HG02973 (cell line): ENCODE measurements at regions not wholly inside any gene's neighbourhood (a gene's known extent, or its start where the extent isn't known, plus 50 kb on each side); places are given as distances from the start of the nearest gene placed in this dataset.
A peak's percentile ranks its signal among the peaks of the same experiment; 100 is the strongest.
"Not testable (repeated sequence)": the region's sequence is repeated elsewhere in the genome, so short reads cannot be mapped to it uniquely, and the experiment has no call there.

Experiments
- ATAC-seq: cut with Tn5 transposase; IDR thresholded peaks from one replicate; pipeline ENCODE4 v1.9.1; 2021; ENCODE audit warnings: moderate library complexity; ENCODE audit not compliant: unreplicated experiment

DNA sequence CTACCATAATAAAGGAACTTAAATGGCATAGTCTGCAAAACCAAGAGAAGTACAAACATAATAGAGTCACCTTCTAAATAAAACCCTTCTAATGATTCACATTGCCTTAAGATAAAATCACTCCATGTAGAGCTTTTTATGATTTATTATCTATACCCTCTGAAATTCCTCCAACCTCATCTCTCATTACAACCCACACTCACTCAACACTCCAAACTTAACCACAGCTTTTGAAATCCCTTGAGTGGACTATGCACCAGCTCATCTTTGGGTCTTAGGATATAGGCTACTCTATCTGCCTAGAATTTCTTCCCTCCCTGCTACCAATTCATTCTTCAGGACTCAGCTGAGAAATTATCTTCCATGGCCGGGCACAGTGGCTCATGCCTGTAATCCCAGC lies 122.5 kb downstream of the CETN3 start:
- no peak for ATAC-seq

DNA sequence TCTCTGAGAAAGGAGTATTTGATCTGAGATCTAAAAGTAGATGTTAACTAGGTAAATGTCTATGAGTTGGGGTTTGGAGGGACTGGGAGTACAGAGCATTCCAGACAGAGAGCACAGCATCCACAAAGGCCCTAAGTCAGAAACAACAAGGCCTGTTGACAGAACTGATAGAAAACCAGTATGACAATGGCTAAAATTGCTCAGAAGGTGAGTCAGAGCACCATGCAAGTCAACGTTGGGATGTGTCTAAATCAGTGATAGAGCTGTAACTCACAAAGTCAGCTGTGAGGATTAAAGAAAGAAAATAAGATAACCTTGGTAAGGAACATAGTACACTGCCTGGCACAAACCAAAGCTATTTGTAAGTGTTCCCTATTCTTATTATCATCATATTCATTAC lies 124.0 kb downstream of the CETN3 start:
- ATAC-seq: no peak

DNA sequence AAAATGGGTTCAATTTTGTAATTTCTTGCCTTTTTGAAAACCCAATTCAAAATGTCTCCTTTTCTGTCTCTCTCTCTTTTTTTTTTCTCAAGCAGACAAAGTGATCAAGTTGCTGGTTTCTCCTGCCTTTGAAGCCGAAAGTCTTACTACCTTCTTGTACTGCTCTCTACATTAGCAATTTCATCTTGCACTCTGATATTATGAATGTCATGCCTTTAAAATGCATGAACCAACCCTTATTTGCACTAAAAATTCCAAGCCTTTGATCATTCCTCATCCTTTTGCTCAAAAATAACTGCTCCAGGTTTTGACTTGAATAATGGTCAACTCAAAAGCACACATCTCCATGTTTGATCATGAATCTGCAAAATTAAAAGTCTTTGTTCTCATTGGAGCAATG lies 125.2 kb downstream of the CETN3 start:
- no peak for ATAC-seq

DNA sequence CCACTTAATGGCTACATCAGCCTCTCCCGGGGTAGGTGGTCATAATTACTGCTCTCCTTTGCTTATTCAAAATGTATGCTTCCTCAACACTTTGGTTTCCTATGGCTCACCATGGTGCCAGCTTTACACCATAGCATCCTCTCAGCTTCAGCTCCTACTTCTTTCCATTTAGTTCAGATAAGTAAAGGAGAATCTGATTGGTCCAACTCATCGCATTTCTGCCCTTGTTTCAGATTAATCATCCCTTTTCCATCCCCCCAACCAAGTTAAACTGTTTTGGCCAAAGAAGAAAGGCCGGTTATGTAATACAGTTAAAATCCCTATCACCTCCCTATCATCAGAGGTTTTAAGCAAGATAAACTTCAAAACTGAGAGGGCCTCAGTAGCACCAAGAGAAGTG lies 130.5 kb downstream of the CETN3 start:
- ATAC-seq: no peak

DNA sequence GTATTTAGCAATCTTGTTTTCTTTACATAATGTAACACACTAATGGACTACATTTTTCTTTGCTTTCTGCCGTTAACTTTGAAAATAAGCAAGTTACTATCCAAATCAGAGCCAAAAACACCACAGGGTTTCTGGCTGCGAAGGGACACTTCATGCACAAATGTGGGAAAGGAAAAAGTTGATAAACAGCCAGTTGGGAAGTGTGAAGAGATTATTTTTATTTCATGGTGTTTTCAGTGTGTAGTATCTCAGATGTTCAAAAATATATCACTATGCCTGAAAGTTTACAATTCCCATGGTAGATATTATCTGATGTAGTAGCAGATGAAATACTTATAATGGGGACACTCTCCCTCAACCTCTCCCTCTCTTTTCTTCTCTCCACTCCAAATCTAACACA lies 135.3 kb downstream of the CETN3 start:
- no peak for ATAC-seq

DNA sequence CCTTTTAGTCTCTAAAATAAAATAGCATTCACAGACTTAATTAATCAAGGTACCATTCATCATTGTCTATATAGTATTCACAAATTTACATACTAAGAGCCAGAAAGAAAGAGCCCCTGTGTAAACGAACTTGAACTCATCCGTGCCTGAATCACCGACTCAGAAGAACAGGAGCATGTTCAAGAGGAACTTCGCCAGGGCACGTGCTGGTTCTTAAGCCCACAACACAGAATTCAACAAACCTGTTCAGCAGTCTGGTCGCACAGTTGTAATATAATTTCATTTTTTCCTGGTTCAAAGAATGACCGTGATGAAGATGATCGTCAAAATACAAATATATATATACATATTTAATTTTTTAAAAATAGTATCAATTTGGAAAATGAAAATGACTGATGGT lies 141.9 kb downstream of the CETN3 start:
- no peak for ATAC-seq

DNA sequence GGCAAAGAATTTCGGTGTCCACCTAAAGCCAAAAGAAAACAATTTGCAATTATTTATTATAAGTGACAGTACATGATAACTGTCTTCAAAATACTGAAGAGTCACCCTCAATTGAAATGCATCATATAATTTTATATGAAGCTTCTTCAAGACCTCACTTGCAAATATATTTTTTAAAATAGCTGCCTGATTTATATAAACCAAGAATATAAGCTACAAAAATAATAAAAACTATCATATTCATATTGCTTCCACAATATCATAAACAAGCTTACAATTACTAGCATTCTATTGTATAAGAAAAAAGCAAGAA lies 144.1 kb downstream of the CETN3 start:
- ATAC-seq: no peak

DNA sequence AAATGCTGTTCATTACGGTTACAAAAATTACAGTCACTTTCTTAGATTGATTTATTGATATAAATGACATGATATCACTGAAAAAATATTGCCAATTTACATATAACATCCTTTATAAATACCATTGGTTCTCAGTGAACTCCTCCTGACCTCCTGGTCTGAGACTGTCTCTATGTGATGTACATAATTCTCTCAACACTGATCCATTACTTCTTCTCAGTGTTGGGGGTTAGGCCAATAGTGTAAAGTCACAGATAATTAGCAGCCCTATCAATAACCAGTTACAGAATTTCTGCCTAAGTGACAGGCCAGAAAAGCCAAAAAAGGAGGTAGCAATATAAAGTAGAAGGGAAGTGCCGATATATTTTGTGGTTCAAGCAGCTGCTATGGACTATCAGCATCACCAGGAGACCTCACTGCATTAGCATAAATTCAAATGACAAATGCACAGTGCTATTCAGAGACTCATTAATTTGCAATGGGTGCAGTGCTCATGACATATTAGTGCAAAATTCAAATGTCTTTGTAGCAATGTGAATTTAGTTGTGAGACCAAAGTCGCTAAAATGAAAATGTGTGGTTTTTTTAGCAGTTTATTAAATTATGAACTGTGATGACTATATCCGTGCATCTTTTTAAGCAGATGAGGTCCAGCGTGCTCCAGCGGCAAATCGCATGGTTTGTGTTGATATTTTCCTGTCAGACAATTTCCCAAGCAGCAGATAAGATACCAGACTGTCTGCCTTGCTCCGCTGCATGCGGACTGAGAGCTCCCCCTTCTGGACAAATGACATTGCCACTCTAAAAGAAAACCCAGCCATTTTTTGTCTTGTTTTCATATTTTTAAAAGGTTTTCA lies 144.6 kb downstream of the CETN3 start:
- ATAC-seq: peak; percentile 74

DNA sequence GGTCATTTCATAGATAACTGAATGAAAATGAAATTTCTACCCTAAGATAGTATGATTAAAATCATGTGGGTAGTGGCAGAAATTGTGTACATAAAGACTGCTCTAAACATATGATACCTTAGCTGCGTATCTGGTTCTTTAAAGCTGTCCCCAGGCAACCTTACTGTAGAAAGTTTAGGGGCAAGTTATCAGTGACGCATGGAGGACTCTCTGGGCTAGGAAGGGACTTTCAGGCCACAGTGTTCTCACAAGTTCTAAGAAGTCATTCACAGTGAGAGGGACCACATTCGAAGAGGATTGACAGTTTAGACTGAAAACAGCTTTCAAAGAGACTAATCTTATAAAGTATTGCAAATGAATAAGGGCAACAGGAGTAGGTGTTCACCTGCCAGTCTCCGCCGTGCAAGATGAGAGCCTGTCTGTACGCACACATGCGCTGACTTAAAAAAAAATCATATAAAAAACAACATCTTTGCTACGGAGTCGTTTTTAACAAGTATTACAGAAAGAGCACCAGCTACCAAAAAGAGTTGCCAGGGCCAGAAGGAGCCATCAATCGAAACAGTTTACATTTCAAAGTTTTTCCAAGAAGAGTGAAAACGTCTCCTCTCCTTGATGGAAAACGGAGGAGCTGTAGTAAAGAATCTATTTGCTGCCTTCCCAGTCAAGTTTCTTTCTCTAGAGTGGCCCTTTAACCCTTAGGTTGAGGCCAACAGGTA lies 146.3 kb downstream of the CETN3 start:
- ATAC-seq: no peak

DNA sequence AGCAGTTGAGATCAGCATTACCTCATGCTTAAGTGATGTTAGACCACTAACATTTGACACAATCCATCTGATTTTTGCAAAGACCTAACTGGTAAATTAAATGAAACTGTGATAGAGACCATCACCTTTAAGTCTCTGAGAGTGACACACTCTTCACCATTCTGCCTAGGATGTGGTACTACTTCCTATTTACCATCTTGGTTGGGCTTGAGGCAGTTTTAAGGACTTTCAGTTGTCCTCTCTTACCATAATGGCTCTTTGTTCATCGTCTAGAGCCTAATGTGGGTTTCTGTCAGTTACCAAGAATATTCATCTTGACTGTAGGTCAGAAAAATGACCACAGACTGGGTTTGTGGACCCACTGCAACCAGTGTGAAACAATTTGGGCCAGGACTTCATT lies 158.1 kb downstream of the CETN3 start:
- ATAC-seq: no peak

DNA sequence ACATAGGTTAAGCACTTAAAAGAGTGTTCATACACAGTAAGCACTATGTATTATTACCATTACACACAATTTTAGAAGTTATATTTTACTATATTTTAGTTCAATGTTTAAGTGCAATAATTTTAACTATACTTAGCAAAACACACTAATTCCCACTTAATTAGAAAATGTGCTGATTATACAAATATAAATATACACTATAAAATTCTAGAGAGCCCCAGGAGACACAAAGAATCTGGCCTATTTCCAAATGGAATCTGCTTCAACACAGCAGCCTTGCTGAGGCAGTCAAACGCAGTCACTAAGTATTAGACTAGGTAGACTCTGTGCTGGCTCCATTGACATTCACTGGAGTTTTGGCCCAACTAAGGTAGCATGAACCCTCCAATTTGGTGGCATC lies 160.9 kb downstream of the CETN3 start:
- ATAC-seq: no peak

DNA sequence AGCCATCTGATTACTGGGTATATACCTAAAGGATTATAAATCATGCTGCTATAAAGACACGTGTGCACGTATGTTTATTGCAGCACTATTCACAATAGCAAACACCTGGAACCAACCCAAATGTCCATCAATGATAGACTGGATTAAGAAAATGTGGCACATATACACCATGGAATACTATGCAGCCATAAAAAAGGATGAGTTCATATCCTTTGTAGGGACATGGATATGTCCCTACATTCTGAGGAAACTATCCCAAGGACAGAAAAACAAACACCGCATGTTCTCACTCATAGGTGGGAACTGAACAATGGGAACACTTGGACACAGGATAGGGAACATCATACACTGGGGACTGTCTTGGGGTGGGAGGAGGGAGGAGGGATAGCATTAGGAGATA lies 165.7 kb downstream of the CETN3 start:
- not testable (repeated sequence) for ATAC-seq

DNA sequence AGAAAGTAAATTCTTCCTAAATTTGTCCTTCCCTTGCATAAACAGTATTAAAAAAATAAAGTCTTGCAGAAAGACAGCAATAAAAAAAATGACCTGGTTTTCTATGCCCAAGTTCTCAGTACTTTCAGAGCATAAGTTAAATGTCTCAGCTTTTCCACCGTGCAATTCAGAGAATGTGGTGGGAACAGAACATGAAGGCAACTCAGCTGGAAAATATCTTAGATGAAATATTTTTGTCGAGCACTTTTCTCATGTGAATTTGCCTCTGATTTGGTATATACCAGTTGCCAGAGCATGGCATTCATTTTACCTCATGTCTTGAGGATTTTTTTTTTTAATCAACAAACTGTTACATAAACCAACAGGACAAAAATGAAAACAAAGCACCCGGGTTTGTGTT lies 176.1 kb downstream of the CETN3 start:
- no peak for ATAC-seq

DNA sequence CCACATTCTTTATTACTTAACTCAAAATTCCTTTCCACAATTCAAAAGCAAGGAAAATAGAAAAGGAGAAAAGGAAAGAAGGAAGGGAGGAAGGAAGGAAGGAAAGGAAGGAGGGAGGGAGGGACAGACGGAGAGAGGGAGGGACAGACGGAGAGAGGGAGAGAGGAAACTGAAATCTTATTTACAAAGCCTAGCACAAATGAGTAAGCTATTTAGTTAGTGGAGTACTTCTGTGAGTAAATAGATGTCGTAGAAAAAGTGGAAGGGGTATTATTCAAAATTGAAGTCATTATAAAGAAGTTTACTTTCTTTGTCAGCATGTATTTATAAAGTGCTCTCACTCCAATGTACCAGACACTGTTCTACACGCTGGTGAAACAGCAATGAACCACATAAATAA lies 177.9 kb downstream of the CETN3 start:
- no peak for ATAC-seq

DNA sequence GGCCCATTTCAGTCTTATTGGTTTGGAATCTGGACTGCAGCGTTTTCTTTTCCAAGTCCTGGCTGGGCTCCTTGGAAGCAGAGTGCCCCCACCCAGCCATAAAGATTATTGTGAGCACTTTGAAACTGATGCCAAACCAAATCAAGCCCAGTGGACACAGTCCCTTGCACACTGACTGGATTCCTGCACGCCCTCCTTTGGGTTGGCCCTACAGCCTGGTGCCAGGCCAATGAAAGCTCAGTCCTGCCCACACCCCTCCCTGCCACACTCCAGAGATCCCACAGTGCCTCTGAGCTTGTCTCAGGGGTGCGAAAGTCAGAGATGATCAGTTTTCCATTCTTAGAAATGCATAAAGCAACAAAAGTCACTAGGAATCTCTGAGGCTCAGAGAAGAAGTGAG lies 181.9 kb downstream of the CETN3 start:
- ATAC-seq: no peak

DNA sequence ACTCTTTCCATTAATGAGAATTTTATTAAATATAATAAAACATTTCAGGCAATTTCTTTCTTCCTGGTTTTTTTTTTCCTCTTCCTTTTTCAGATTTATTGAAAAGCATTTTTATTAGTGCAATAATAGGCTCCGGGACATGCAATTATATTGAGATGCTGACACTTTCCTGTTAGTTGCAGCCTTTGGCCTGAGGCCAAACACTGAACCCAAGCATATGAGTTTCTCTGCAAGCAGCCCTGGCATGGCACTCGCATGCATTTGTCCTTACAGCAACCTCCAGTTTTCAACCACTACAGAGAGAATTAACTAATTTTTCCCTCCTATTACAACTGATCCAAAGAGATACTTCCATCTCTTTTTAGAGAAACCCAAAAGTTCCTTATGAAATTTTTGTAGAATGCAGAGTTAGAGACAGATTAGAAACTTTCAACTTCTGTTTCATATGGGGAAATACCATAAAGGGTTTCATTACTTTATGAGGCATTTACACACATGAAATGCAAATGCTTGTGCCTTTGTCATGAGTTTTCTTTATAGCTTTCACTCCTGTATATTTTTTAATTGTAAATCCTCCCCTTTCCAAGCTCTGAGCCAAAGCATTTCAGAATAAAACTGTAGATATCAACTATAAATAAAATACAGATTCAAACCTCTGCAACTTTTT lies 183.0 kb downstream of the CETN3 start:
- no peak for ATAC-seq

DNA sequence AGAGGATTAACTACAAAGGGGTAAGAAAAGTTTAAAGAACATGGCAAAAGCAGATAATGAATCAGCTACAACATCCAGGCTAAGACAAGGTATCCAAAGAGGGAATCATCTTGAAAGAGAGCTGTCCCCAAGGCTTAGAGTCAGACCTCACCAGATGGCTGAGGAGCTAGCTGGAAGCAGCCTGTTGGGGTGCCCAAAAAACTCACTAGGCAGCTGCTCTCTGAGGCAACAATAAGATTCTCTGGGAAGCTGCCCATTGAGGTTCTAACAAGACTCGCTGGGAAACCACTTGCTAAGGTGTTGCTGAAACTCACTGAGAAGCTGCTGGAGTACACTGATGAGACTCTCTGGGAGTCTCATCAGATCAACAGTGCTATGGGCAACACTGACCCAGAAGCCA lies 185.2 kb downstream of the CETN3 start:
- no peak for ATAC-seq

DNA sequence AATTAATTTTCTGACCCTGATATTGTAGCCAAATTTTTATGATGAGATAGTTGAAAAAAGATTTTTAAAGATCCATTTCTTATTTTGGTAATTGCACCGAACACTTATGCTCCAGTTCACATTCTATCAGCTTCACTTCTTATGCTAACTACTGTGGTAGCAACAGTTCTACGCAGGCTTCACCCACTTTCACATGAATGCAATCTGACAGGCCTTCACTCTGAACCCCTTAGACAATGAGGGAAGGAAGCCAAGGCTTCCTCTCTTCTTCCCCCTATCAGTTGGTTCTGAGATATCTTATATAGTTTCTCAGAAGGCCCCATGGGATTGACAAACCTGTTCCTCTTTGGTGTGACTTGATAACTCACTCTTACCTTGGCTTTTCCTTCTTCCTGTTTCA lies 185.8 kb downstream of the CETN3 start:
- no peak for ATAC-seq

DNA sequence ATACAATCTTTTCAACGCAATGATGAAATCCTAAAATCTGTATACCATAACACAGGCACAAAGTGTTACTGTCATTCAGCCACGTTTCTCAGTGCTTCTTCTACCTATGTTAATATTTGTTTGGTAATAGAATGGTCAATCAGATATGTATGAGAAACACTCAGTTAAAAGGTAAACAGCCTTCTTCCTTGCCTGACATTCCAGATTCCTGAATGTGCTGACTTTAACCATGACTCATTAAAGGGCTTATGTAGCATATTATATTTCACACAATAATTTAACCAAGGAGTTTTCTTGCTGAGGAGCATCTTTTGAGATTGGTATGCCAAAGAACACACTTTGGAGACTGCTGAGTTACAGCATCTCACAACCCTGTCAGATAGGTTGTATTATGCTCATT lies 187.6 kb downstream of the CETN3 start:
- ATAC-seq: no peak

DNA sequence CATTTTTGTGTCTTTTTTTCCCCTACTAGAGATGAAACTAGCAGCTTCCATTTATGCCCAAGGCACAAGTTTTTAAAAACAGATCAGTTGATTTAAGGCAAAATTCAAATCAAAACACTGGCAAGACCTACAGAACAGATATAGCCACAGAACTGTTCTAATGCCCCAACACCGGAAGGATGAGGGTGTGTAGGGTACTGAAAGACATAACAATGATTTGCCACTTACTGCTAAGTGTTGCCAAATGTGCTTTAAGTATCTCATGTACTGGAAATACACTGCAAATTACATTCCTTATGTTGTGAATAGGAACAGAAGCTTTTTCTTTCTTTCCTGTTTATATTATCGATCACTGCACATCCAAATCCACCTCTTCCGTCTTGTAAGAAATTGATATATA lies 189.0 kb downstream of the CETN3 start:
- ATAC-seq: no peak

DNA sequence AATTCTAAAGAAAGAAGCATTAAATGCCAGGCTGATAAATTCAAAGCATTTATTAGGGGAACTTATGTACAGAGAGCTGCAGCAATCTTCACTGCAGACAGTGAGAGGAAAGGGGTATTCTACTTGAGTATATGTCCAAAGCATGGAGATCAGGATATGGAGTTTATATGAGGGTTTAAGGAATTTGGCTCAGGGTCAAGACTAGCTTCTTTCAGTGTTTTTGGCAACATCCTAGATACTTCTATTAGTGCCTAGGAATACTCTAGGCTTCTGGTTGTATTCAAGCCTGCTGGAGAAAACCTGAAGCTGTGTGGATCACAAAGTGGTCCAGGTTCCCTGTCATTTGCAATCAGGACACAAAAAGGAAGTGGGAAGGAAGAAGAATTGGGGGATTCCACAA lies 194.6 kb downstream of the CETN3 start:
- no peak for ATAC-seq

DNA sequence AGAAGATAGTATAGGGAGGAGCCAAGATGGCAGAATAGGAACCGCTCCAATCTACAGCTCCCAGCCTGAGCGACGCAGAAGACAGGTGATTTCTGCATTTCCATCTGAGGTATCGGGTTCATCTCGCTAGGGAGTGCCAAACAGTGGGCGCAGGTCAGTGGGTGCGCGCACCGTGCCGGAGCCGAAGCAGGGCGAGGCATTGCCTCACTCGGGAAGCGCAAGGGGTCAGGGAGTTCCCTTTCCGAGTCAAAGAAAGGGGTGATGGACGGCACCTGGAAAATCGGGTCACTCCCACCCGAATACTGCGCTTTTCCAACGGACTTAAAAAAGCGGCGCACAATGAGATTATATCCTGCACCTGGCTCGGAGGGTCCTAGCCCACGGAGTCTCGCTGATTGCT lies 201.2 kb downstream of the CETN3 start:
- ATAC-seq: not testable (repeated sequence)
